Peyer's patch (tissue), 4 donors: ENCODE measurements at regions not wholly inside any gene's neighbourhood (a gene's known extent, or its start where the extent isn't known, plus 50 kb on each side); places are given as distances from the start of the nearest gene placed in this dataset.

Experiments used
- DNase-seq, 3 donors: peaks; one replicate each; pipeline ENCODE4 v3.0.0-alpha.2; 2017 to 2019
- H3K27ac ChIP-seq, 4 donors: fragments of 200-600 bp; sonication (generic); one replicate each; pipeline ENCODE4 v1.5.1; 2016 to 2019
- H3K27me3 ChIP-seq, 2 donors: fragments of 200-600 bp; sonication (generic); one replicate each; pipeline ENCODE4 v1.5.1; 2019
- H3K36me3 ChIP-seq, 3 donors: fragments of 200-600 bp; sonication (generic); one replicate each; pipeline ENCODE4 v1.5.1; 2016 to 2019
- H3K4me1 ChIP-seq, 4 donors: fragments of 200-600 bp; sonication (generic); one replicate each; pipeline ENCODE4 v1.5.1; 2016 to 2019
- H3K4me3 ChIP-seq, 4 donors: fragments of 200-600 bp; sonication (generic); 1 replicate in 3 of 4; 2 replicates in 1 of 4; pipeline ENCODE4 v1.5.1; 2016 to 2019; ENCODE audit warnings: mild to moderate bottlenecking in 1 of 4
- H3K9me3 ChIP-seq, 4 donors: fragments of 200-600 bp; sonication (generic); one replicate each; pipeline ENCODE4 v1.5.1; 2016 to 2019; ENCODE audit warnings: mild to moderate bottlenecking in 1 of 4
- POLR2A ChIP-seq, 2 donors: fragments of 450-650 bp; IDR thresholded peaks; one replicate each; pipeline ENCODE4 v1.5.1; 2017; ENCODE audit warnings: antibody characterized with exemption in 2 of 2, mild to moderate bottlenecking in 2 of 2, moderate library complexity in 2 of 2
- TF ChIP-seq, protein P1 (sequence below), 6 experiments: fragments of 450-650 bp in 4 of 6; fragments of 200-600 bp in 2 of 6; sonication (generic) in 1 of 6; IDR thresholded peaks; one replicate each; pipeline ENCODE4 v1.5.1; 2017 to 2019; ENCODE audit warnings: antibody characterized with exemption in 6 of 6, mild to moderate bottlenecking in 3 of 6, moderate library complexity in 1 of 6

DNA sequence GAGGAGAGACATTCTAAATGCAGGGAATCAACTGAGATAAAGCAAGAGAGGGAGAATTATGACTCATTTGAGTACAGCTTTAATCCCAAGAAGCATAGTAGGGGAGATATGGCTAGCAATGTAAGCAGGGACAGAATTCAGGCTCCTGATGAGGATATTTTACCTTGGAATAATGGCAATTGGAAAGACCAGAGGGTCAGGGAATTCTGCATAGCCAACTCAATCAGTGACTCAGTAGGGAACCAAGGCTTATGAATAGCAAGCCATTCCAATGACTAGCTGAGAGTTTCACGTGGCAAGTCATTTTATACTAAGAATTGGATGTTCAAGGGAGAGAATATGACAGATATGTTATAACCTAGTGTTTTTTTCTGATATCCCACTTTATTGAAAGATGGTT is 563.8 kb upstream of the NETO1 start:
- Histone ChIP-seq H3K27ac (no peak overlapping the region), H3K27me3 (no peaks in the 10 kb centered on the region), H3K4me1 (no peaks in the 10 kb centered on the region), H3K36me3 (no peaks in the 10 kb centered on the region), H3K4me3 (no peak overlapping the region), H3K9me3 (no peaks in the 10 kb centered on the region)
- no peak for TF ChIP-seq POLR2A (IDR thresholded peaks at IDR 0.05)
- TF ChIP-seq, protein P1, sequence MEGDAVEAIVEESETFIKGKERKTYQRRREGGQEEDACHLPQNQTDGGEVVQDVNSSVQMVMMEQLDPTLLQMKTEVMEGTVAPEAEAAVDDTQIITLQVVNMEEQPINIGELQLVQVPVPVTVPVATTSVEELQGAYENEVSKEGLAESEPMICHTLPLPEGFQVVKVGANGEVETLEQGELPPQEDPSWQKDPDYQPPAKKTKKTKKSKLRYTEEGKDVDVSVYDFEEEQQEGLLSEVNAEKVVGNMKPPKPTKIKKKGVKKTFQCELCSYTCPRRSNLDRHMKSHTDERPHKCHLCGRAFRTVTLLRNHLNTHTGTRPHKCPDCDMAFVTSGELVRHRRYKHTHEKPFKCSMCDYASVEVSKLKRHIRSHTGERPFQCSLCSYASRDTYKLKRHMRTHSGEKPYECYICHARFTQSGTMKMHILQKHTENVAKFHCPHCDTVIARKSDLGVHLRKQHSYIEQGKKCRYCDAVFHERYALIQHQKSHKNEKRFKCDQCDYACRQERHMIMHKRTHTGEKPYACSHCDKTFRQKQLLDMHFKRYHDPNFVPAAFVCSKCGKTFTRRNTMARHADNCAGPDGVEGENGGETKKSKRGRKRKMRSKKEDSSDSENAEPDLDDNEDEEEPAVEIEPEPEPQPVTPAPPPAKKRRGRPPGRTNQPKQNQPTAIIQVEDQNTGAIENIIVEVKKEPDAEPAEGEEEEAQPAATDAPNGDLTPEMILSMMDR (IDR thresholded peaks at IDR 0.05), result no peak
- no peak for DNase-seq

DNA sequence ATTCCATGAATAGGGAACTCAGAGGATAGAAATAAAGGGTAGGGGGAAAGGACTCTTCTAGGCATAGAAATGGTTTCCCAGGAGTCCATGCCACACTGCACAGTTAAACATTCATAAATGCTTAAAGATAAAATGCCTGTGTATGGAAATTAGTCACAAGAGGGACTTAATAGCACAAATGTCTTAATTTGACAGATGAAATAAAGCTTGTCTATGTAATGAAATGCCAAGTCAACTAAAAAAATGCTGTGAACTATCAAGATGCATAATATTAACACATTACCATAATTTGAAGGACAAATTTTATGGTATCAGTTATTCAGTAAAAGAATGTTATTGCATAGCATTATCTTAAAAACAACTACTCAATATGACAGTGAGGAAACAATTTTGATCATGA is 553.2 kb upstream of the NETO1 start:
- H3K9me3 ChIP-seq, result no peaks in the 10 kb centered on the region
- DNase-seq, result no peak
- H3K27ac ChIP-seq, result no peak overlapping the region
- TF ChIP-seq, protein P1 (IDR thresholded peaks at IDR 0.05), result no peak
- no peak for TF ChIP-seq POLR2A (IDR thresholded peaks at IDR 0.05)
- H3K36me3 ChIP-seq, result no peaks in the 10 kb centered on the region
- H3K4me1 ChIP-seq, result no peaks in the 10 kb centered on the region
- no peak overlapping the region for H3K4me3 ChIP-seq
- no peaks in the 10 kb centered on the region for H3K27me3 ChIP-seq

DNA sequence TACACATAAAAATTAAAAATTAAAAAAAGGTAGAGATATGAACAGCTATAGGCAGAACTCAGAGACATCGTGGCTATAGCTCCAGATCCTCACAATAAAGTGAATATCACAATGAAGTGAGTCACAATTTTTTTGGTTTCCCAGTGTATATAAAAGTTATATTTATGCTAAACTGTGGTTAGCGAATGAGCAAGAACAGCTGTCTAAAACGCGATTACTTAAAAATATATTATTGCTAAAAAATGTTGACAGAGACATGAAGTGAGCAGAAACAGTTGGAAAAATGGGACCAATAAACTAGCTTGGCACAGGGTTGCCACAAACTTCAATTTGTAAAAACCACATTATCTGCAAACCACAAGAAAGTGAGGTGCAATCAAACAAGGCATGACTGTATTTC is 551.7 kb upstream of the NETO1 start:
- Histone ChIP-seq H3K36me3 (no peaks in the 10 kb centered on the region), H3K4me1 (no peaks in the 10 kb centered on the region), H3K9me3 (no peaks in the 10 kb centered on the region), H3K4me3 (no peak overlapping the region), H3K27ac (no peak overlapping the region), H3K27me3 (no peaks in the 10 kb centered on the region)
- TF ChIP-seq, protein P1 (IDR thresholded peaks at IDR 0.05), result no peak
- TF ChIP-seq POLR2A (IDR thresholded peaks at IDR 0.05), result no peak
- no peak for DNase-seq

DNA sequence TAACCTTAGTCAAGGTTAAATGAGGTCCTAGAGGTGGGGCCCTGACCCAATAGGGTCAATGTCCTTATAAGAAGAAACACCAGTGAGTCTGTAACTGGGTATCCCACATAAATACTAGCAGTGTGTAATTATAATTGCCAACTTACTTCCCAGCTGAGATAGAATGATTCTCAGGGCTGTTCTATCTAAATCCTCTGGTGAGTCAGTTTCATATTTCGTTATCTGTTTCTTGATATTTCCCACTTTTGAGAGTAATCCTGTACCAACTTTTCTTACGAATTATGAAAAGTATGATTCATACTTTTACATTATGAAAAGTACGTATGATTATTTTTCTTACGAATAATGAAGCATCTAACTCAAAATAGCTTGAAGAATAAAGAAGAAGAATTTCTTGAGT is 546.8 kb upstream of the NETO1 start:
- no peaks in the 10 kb centered on the region for H3K9me3 ChIP-seq
- DNase-seq, result no peak
- no peaks in the 10 kb centered on the region for H3K27me3 ChIP-seq
- no peak overlapping the region for H3K4me3 ChIP-seq
- H3K36me3 ChIP-seq, result no peaks in the 10 kb centered on the region
- H3K4me1 ChIP-seq, result no peaks in the 10 kb centered on the region
- H3K27ac ChIP-seq, result no peak overlapping the region
- TF ChIP-seq POLR2A (IDR thresholded peaks at IDR 0.05), result no peak
- TF ChIP-seq, protein P1 (IDR thresholded peaks at IDR 0.05), result no peak

DNA sequence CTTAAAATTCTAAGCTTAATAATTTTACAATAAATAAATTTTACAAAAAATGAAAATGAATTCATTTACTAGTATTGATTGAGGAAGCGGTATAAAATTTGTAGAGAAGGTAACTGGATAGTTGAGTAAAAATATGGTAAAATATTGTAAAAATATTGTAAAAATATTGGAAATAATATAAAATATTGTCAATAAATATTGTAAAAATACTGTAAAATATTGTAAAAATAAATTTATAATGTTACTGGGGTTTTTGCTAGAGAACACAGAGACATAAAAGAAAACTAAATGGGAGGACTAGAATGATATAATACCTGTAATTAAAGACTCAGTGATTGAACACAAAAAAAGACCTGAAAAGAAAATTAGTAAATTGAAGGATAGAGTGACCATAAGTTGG is 546.3 kb upstream of the NETO1 start:
- TF ChIP-seq POLR2A (IDR thresholded peaks at IDR 0.05), result no peak
- TF ChIP-seq, protein P1 (IDR thresholded peaks at IDR 0.05), result no peak
- no peaks in the 10 kb centered on the region for H3K36me3 ChIP-seq
- H3K4me3 ChIP-seq, result no peak overlapping the region
- no peak for DNase-seq
- no peaks in the 10 kb centered on the region for H3K4me1 ChIP-seq
- no peaks in the 10 kb centered on the region for H3K9me3 ChIP-seq
- H3K27me3 ChIP-seq, result no peaks in the 10 kb centered on the region
- H3K27ac ChIP-seq, result no peak overlapping the region

DNA sequence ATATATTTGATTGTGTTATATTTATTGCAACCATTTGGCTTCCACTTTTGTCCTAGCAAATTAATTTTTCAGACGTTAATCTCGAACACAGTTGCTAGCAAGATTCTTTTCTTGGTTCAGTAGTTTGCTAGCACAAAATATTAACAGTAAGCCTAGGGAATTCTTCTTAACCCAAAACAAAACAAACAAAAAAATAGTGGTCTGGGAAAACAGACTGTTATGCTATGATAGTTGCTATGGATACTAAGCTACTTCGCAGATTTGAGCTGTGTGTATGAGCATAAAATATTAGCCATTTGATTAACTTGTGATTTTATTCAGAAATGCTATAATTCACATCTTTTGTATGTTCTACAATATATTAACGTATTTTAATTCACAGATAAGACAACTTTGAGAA is 541.5 kb upstream of the NETO1 start:
- no peak overlapping the region for H3K4me3 ChIP-seq
- no peak for DNase-seq
- H3K27me3 ChIP-seq, result no peaks in the 10 kb centered on the region
- H3K36me3 ChIP-seq, result no peaks in the 10 kb centered on the region
- TF ChIP-seq POLR2A (IDR thresholded peaks at IDR 0.05), result no peak
- TF ChIP-seq, protein P1 (IDR thresholded peaks at IDR 0.05), result no peak
- no peaks in the 10 kb centered on the region for H3K4me1 ChIP-seq
- H3K9me3 ChIP-seq, result no peaks in the 10 kb centered on the region
- H3K27ac ChIP-seq, result no peak overlapping the region
